KMS-11 (cell line): ENCODE measurements at regions not wholly inside any gene's neighbourhood (a gene's known extent, or its start where the extent isn't known, plus 50 kb on each side); places are given as distances from the start of the nearest gene placed in this dataset.

Experiments used
- H2AFZ ChIP-seq: fragments of 200-600 bp; sonication (generic); 2 replicates; pipeline ENCODE4 v1.6.1; 2016; ENCODE audit warnings: antibody characterized with exemption, mixed run types, low read depth
- H3K27ac ChIP-seq: fragments of 200-600 bp; sonication (generic); 2 replicates; pipeline ENCODE4 v1.6.1; 2016; ENCODE audit warnings: mild to moderate bottlenecking, mixed run types
- H3K27me3 ChIP-seq: fragments of 200-600 bp; sonication (generic); 2 replicates; pipeline ENCODE4 v1.6.1; 2017; ENCODE audit warnings: mild to moderate bottlenecking, low read depth, mixed run types, moderate library complexity; ENCODE audit not compliant: insufficient read depth
- H3K36me3 ChIP-seq: fragments of 200-600 bp; sonication (generic); 2 replicates; pipeline ENCODE4 v1.6.1; 2017; ENCODE audit warnings: mild to moderate bottlenecking, mixed run types; ENCODE audit not compliant: insufficient read depth
- H3K4me1 ChIP-seq: fragments of 200-600 bp; sonication (generic); 2 replicates; pipeline ENCODE4 v1.6.1; 2016; ENCODE audit warnings: mild to moderate bottlenecking, low read depth, mixed run types; ENCODE audit not compliant: poor library complexity, severe bottlenecking
- H3K4me2 ChIP-seq: fragments of 200-600 bp; sonication (generic); 2 replicates; pipeline ENCODE4 v1.7.0; 2016; ENCODE audit warnings: mild to moderate bottlenecking, mixed run types
- H3K4me3 ChIP-seq: fragments of 200-600 bp; sonication (generic); IDR thresholded peaks from 2 replicates; pipeline ENCODE4 v1.6.1; 2017; ENCODE audit warnings: low read depth, low read length, mixed read lengths; ENCODE audit not compliant: insufficient read depth
- H3K79me2 ChIP-seq: fragments of 200-600 bp; sonication (generic); 2 replicates; pipeline ENCODE4 v1.6.1; 2016; ENCODE audit warnings: low read depth, mixed run types; ENCODE audit not compliant: insufficient read depth
- H3K9ac ChIP-seq: fragments of 200-600 bp; sonication (generic); 2 replicates; pipeline ENCODE4 v1.6.1; 2016; ENCODE audit warnings: mild to moderate bottlenecking, mixed run types
- H4K20me1 ChIP-seq: fragments of 200-600 bp; sonication (generic); 2 replicates; pipeline ENCODE4 v1.6.1; 2016; ENCODE audit warnings: mild to moderate bottlenecking, mixed run types; ENCODE audit not compliant: insufficient read depth
- TF ChIP-seq, protein P1 (sequence below): fragments of 200-600 bp; sonication (generic); conservative IDR thresholded peaks from 2 replicates; pipeline ENCODE4 v1.6.1; 2017; ENCODE audit warnings: low read depth, mild to moderate bottlenecking, antibody characterized with exemption, low read length, moderate library complexity, mixed read lengths

DNA sequence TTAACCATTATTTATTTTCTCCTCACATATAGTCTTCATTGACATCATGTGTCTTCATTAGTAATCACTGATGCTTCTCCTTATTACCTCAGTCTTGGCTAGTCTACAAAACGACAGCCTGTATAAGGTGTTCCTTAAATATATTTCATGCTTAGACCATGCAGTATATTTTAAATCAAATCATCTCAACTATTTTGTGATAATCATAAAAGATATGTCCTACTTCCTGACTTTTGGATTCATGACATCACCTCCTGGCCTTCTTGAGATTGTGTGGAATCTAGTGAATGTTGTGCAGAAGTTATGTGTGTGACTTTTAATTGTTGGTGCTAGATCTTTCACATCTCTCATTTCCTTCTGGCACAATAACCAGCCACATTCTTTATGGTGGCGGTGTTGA is 1339.3 kb upstream of the C9orf72 start:
- Histone ChIP-seq H3K9ac (no peak overlapping the region), H3K4me3 (no peak overlapping the region), H3K4me2 (no peak overlapping the region), H3K36me3 (no peaks in the 10 kb centered on the region), H3K4me1 (no peaks in the 10 kb centered on the region), H3K27ac (no peak overlapping the region), H3K79me2 (no peaks in the 10 kb centered on the region), H4K20me1 (no peaks in the 10 kb centered on the region), H2AFZ (no peak overlapping the region), H3K27me3 (no peaks in the 10 kb centered on the region)
- TF ChIP-seq, protein P1, sequence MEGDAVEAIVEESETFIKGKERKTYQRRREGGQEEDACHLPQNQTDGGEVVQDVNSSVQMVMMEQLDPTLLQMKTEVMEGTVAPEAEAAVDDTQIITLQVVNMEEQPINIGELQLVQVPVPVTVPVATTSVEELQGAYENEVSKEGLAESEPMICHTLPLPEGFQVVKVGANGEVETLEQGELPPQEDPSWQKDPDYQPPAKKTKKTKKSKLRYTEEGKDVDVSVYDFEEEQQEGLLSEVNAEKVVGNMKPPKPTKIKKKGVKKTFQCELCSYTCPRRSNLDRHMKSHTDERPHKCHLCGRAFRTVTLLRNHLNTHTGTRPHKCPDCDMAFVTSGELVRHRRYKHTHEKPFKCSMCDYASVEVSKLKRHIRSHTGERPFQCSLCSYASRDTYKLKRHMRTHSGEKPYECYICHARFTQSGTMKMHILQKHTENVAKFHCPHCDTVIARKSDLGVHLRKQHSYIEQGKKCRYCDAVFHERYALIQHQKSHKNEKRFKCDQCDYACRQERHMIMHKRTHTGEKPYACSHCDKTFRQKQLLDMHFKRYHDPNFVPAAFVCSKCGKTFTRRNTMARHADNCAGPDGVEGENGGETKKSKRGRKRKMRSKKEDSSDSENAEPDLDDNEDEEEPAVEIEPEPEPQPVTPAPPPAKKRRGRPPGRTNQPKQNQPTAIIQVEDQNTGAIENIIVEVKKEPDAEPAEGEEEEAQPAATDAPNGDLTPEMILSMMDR, result no peak

DNA sequence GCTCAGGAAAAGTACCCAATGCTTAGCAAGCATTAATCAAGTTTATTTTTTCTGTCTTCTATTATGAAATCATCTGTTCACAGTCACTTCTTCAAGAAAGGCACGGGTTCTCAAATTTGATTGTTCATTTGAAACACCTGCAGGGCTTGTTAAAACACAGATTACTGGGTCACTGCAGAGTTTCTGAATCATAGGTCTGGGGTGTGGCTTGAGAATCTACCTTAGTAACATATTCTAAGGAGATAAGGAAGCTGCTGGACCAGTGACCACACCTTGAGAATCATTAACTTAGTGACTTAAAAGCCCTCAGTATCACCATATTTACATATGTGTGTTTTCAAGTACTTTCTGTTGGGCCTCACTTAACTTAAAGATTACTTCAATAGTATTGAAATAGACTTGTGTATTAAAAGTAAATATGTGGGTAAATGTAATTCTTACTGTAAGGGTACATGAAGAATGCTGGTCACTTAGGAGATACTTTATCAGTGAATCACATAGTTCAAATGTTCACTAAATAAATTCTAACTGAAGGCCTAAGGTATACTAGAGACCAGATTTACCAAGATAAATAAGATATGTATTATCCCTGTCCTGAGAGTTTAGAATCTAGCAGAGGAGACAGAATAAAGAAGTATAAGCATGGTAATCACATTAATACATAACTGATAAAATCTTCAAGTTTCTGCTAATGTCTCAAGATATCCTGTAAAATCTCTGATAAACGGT is 1342.1 kb upstream of the C9orf72 start:
- Histone ChIP-seq H3K4me3 (no peak overlapping the region), H3K9ac (no peak overlapping the region), H2AFZ (no peak overlapping the region), H3K79me2 (no peaks in the 10 kb centered on the region), H3K36me3 (no peaks in the 10 kb centered on the region), H3K4me1 (no peaks in the 10 kb centered on the region), H3K27ac (no peak overlapping the region), H3K27me3 (no peaks in the 10 kb centered on the region), H3K4me2 (no peak overlapping the region), H4K20me1 (no peaks in the 10 kb centered on the region)
- TF ChIP-seq, protein P1, result no peak

GRCh38 chr9:28916348-28916747 is 1343.1 kb upstream of the C9orf72 start:
- Histone ChIP-seq H3K27ac (no peak overlapping the region), H2AFZ (no peak overlapping the region), H4K20me1 (no peaks in the 10 kb centered on the region), H3K4me2 (no peak overlapping the region), H3K27me3 (no peaks in the 10 kb centered on the region), H3K4me1 (no peaks in the 10 kb centered on the region), H3K4me3 (no peak overlapping the region), H3K36me3 (no peaks in the 10 kb centered on the region), H3K9ac (no peak overlapping the region), H3K79me2 (no peaks in the 10 kb centered on the region)
- TF ChIP-seq, protein P1, result no peak

DNA sequence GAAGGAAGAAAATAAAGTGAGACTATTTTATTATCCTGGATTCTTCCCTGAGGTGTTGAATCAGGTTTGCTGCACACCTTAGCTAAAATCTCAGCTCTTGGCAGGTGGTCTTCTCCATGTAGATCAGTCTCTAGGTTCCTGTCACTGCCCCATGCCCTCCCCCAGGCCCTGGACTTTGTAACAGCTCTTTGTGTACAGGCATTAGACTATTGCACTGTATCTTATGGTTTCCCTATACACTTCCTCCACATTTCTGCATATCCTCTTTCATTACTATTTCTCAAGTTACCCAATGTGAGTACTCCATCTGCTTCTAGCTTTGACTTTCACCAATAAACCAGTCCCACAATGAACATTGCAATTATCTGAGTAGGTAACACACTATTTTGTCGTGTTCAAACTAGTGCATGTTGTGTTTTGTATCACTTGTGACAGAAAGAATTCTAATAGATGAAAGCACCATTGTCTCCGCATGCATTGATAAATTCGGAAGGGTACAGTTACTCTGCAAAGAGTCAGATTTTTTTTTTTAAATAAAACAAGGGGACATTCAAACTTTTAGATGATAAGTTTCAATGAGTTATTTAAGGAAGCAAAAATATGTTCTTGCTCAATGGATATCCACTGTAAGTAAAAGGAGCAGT is 1348.7 kb upstream of the C9orf72 start:
- H4K20me1 ChIP-seq, result no peaks in the 10 kb centered on the region
- no peak overlapping the region for H3K9ac ChIP-seq
- H3K79me2 ChIP-seq, result no peaks in the 10 kb centered on the region
- TF ChIP-seq, protein P1, result no peak
- no peak overlapping the region for H3K4me2 ChIP-seq
- no peak overlapping the region for H2AFZ ChIP-seq
- no peak overlapping the region for H3K27ac ChIP-seq
- H3K4me3 ChIP-seq, result no peak overlapping the region
- H3K27me3 ChIP-seq, result no peaks in the 10 kb centered on the region
- H3K36me3 ChIP-seq, result no peaks in the 10 kb centered on the region
- H3K4me1 ChIP-seq, result no peaks in the 10 kb centered on the region
